MM.1S (cell line): ENCODE measurements at regions not wholly inside any gene's neighbourhood (a gene's known extent, or its start where the extent isn't known, plus 50 kb on each side); places are given as distances from the start of the nearest gene placed in this dataset.

Source experiments
- DNase-seq: peaks from one replicate; pipeline ENCODE4 v3.0.0-alpha.2; 2015
- H2AFZ ChIP-seq: fragments of 300-600 bp; sonication (generic); 2 replicates; pipeline ENCODE4 v1.6.0; 2016; ENCODE audit warnings: antibody characterized with exemption, low read length
- H3F3A ChIP-seq: fragments of 300-600 bp; sonication (generic); 2 replicates; pipeline ENCODE4 v1.6.1; 2016; ENCODE audit warnings: mild to moderate bottlenecking, antibody characterized with exemption, low read length, moderate library complexity, mixed read lengths; ENCODE audit not compliant: insufficient read depth
- H3K27ac ChIP-seq: fragments of 300-600 bp; sonication (generic); 2 replicates; pipeline ENCODE4 v1.5.1; 2016; ENCODE audit warnings: mild to moderate bottlenecking, low read length
- H3K27me3 ChIP-seq: fragments of 300-600 bp; sonication (generic); replicated peaks from 2 replicates; pipeline ENCODE4 v1.6.0; 2016; ENCODE audit warnings: low read length; ENCODE audit not compliant: insufficient read depth
- H3K36me3 ChIP-seq: fragments of 300-600 bp; sonication (generic); replicated peaks from 2 replicates; pipeline ENCODE4 v1.6.1; 2016; ENCODE audit warnings: mild to moderate bottlenecking, low read length, mixed read lengths; ENCODE audit not compliant: insufficient read depth
- H3K4me1 ChIP-seq: fragments of 300-600 bp; sonication (generic); 2 replicates; pipeline ENCODE4 v1.6.1; 2016; ENCODE audit warnings: low read length, mixed read lengths
- H3K4me2 ChIP-seq: fragments of 300-600 bp; sonication (generic); 2 replicates; pipeline ENCODE4 v1.6.0; 2016; ENCODE audit warnings: low read depth, low read length
- H3K4me3 ChIP-seq: fragments of 300-600 bp; sonication (generic); 2 replicates; pipeline ENCODE4 v1.5.1; 2016; ENCODE audit warnings: low read length, mixed read lengths
- H3K79me2 ChIP-seq: fragments of 300-600 bp; sonication (generic); 2 replicates; pipeline ENCODE4 v1.6.1; 2016; ENCODE audit warnings: mixed run types, low read length, mixed read lengths
- H3K9ac ChIP-seq: fragments of 300-600 bp; sonication (generic); 2 replicates; pipeline ENCODE4 v1.6.1; 2016; ENCODE audit warnings: low read length, mixed read lengths
- H3K9me2 ChIP-seq: fragments of 300-600 bp; sonication (generic); replicated peaks from 2 replicates; pipeline ENCODE4 v1.6.1; 2016; ENCODE audit warnings: mild to moderate bottlenecking, low read length, mixed read lengths; ENCODE audit not compliant: insufficient read depth
- H3K9me3 ChIP-seq: fragments of 300-600 bp; sonication (generic); replicated peaks from 2 replicates; pipeline ENCODE4 v1.6.1; 2016; ENCODE audit warnings: mild to moderate bottlenecking, low read length, mixed read lengths; ENCODE audit not compliant: insufficient read depth
- H4K20me1 ChIP-seq: fragments of 300-600 bp; sonication (generic); 2 replicates; pipeline ENCODE4 v1.6.1; 2016; ENCODE audit warnings: mild to moderate bottlenecking, low read length, moderate library complexity, mixed read lengths; ENCODE audit not compliant: insufficient read depth
- CTCF ChIP-seq: fragments of 300-600 bp; sonication (generic); IDR thresholded peaks from 2 replicates; pipeline ENCODE4 v1.5.1; 2016; ENCODE audit warnings: antibody characterized with exemption, low read length, mixed read lengths
- EZH2 ChIP-seq: fragments of 300-600 bp; sonication (generic); optimal IDR thresholded peaks from 2 replicates; pipeline ENCODE3; 2017; ENCODE audit warnings: low read depth, mild to moderate bottlenecking, antibody characterized with exemption, low read length, mixed read lengths
- EZH2phosphoT487 ChIP-seq: fragments of 300-600 bp; sonication (generic); IDR thresholded peaks from 2 replicates; pipeline ENCODE4 v1.6.1; 2018; ENCODE audit warnings: antibody characterized with exemption, low read length

DNA sequence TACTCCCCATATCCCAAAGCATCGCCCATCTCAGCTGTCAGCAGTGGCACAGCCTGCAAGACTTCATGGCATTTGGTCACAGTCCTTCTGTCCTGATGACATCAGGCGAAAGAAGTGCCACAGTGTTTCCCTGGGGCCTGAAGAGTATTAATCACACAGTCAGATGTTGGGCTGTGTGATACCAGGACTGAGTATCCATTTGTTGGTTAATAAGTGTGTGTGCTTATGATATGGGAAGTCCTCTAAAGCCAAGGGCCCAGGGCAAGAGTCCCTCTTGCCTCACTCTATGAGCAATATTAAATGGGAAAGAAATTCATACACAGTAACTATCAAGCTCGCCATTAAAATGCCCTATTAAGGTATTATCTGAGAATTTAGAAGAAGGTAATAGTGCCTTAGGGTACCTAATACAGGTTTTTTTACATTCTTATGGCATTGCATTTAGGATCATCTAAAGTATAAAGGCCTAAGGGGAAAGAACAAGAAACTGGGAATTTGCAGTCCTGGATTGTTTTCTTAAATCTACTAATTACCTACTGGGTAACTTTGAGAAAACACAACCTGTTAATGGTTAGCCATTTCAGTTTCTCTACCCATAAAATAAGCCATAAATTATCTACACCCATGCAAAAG is 204.1 kb upstream of the PREP start:
- Histone ChIP-seq H3K9ac (no peak overlapping the region), H3K4me2 (no peak overlapping the region), H4K20me1 (no peaks in the 10 kb centered on the region), H3K4me1 (peaks cover 22% of the 10 kb centered on the region), H2AFZ (no peak overlapping the region), H3K9me2 (no peaks in the 10 kb centered on the region), H3K27ac (no peak overlapping the region), H3F3A (peaks cover 2% of the 10 kb centered on the region), H3K27me3 (no peaks in the 10 kb centered on the region), H3K79me2 (no peaks in the 10 kb centered on the region), H3K36me3 (no peaks in the 10 kb centered on the region), H3K4me3 (no peak overlapping the region), H3K9me3 (no peaks in the 10 kb centered on the region)
- DNase-seq, result no peak
- TF ChIP-seq EZH2 (no peak), EZH2phosphoT487 (no peak), CTCF (no peak)

DNA sequence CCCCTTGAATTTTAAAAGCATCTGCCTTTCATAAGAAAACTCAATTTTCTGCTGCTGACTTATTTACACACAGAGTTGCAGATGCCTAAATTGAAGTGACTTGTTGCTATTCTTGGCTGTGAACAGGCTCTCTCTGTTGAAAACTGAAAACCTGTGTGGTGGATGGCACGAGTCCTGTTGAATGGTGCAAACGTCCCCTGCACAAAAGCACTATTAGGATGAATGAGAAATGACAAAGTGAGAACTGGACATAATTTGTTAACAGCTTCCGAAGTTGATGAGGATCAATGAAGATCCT is 201.7 kb upstream of the PREP start:
- Histone ChIP-seq H3K9me3 (no peaks in the 10 kb centered on the region), H3K36me3 (no peaks in the 10 kb centered on the region), H4K20me1 (no peaks in the 10 kb centered on the region), H3K4me2 (peak overlapping the region; percentile 56), H3K79me2 (no peaks in the 10 kb centered on the region), H2AFZ (peak overlapping the region; percentile 30; the same call in 1 of the 2 replicates), H3K27ac (peak overlapping the region; percentile 15; the same call in 1 of the 2 replicates), H3K4me1 (peaks cover 41% of the 10 kb centered on the region), H3K27me3 (no peaks in the 10 kb centered on the region), H3K9ac (no peak overlapping the region), H3F3A (peaks cover 11% of the 10 kb centered on the region), H3K9me2 (no peaks in the 10 kb centered on the region), H3K4me3 (no peak overlapping the region)
- TF ChIP-seq CTCF (no peak), EZH2 (no peak), EZH2phosphoT487 (no peak)
- peak; percentile 40 for DNase-seq

DNA sequence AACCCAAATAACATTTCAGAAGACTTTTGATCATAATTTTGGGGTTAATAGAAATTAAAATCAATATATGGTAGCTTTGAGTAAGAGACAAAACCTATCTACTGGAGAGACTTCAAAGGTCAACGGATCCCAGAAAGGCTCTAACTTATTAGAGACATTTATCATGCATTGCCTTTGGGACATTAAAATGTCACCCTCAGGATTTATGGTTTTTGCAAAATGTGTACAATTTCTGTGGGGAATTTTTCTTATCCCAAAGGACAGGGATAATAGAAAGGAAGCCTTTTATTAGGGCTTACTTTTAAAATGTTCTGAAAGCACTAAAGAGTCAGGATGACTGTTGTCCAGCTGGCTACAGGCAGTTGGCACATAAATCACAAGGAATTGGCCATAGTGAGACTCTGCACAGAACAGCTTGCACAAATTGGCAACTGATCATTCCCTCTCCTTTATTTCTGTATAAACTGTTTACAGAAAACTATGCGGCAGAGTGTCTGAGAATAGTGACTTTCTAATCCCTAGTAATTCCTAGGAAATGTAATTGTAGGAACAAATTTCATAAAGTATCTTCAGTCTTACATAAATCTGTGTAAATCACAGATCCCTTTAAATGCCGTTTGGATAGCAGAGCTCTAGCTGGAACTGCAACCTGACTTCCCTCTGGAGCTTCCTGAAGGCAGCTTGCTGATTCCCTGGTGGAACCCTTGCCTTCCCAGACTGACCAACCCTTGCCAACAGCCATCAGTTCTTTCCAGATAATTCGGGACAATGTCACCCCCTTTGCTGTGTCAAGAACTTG is 201.1 kb upstream of the PREP start:
- H3K4me3 ChIP-seq, result no peak overlapping the region
- H3F3A ChIP-seq, result peaks cover 11% of the 10 kb centered on the region
- no peaks in the 10 kb centered on the region for H3K9me3 ChIP-seq
- no peaks in the 10 kb centered on the region for H3K9me2 ChIP-seq
- peak overlapping the region; percentile 30; the same call in 1 of the 2 replicates for H2AFZ ChIP-seq
- H4K20me1 ChIP-seq, result no peaks in the 10 kb centered on the region
- H3K4me2 ChIP-seq, result peak overlapping the region; percentile 56
- peaks cover 45% of the 10 kb centered on the region for H3K4me1 ChIP-seq
- H3K79me2 ChIP-seq, result no peaks in the 10 kb centered on the region
- H3K9ac ChIP-seq, result no peak overlapping the region
- H3K36me3 ChIP-seq, result no peaks in the 10 kb centered on the region
- DNase-seq, result no peak
- H3K27me3 ChIP-seq, result no peaks in the 10 kb centered on the region
- H3K27ac ChIP-seq, result peak overlapping the region; percentile 15; the same call in 1 of the 2 replicates
- no peak for TF ChIP-seq CTCF
- TF ChIP-seq EZH2, result no peak
- TF ChIP-seq EZH2phosphoT487, result no peak
